GM06990 (cell line): ENCODE measurements at regions not wholly inside any gene's neighbourhood (a gene's known extent, or its start where the extent isn't known, plus 50 kb on each side); places are given as distances from the start of the nearest gene placed in this dataset.

Experiments used
- DNase-seq: peaks from one replicate; pipeline ENCODE4 v3.0.0-alpha.2; 2011; ENCODE audit not compliant: insufficient read length; ENCODE audit errors: extremely low read depth
- H3K27me3 ChIP-seq: replicated peaks from 2 replicates; pipeline ENCODE4 v1.6.0; 2011; ENCODE audit warnings: low read length; ENCODE audit not compliant: control insufficient read depth, insufficient read depth
- H3K36me3 ChIP-seq: 2 replicates; pipeline ENCODE4 v1.5.1; 2011; ENCODE audit warnings: low read length; ENCODE audit not compliant: control insufficient read depth, insufficient read depth
- H3K4me3 ChIP-seq: replicated peaks from 2 replicates; pipeline ENCODE4 v1.5.1; 2011; ENCODE audit warnings: low read depth, mild to moderate bottlenecking, control low read depth, low read length
- CTCF ChIP-seq: IDR thresholded peaks from 2 replicates; pipeline ENCODE4 v1.5.1; 2011; ENCODE audit warnings: low read length, control low read depth, mild to moderate bottlenecking, inconsistent platforms; ENCODE audit not compliant: insufficient read depth, poor library complexity, severe bottlenecking

DNA sequence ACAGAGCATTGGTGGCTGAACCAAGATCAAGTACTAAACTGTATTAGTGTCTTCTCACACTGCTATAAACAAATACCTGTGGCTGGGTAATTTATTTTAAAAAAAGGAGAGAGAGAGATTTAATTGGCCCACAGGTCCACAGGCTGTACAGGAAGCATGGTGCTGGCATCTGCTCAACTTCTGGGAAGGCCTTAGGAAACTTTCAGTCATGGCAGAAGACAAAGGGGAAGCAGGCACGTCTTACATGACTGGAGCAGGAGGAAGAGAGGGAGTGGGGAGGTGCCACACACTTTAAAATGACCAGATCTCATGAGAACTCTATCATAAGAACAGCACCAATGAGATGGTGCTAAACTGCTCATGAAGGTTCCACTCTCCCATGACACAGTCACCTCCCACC, 95.2 kb upstream of the JCAD start:
- Histone ChIP-seq H3K27me3 (no peaks in the 10 kb centered on the region), H3K4me3 (no peak overlapping the region), H3K36me3 (no peaks in the 10 kb centered on the region)
- TF ChIP-seq CTCF, result no peak
- DNase-seq, result no peak

GRCh38 chr10:30154126-30154525, 94.7 kb upstream of the JCAD start:
- TF ChIP-seq CTCF, result no peak
- Histone ChIP-seq H3K4me3 (no peak overlapping the region), H3K27me3 (no peaks in the 10 kb centered on the region), H3K36me3 (no peaks in the 10 kb centered on the region)
- DNase-seq, result no peak

- Histone ChIP-seq H3K4me3 (no peak overlapping the region), H3K36me3 (no peaks in the 10 kb centered on the region), H3K27me3 (no peaks in the 10 kb centered on the region)
- no peak for TF ChIP-seq CTCF
- peak; percentile 13 for DNase-seq
Measured at GRCh38 chr10:30151581-30152389, 92.4 kb upstream of the JCAD start.

DNA sequence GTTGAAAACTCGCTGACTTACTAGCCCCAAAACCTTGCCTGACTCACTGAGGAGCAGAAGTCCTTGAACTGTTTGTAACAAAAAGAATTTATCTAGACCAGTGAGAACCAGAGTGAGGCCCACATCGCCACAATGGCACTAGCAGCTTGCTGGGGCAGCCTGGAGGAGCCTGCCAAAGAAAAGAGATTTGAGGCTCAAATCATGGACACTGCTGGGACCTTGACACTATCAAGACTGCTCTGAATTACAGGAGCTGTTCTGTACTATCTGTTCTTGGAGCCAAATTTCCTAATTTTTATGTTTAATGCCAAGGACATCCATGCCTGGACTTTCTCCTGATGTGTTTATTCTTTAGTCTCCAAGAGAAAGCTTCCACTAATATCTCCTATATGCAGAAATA, 82.0 kb upstream of the JCAD start:
- no peak for TF ChIP-seq CTCF
- no peak for DNase-seq
- H3K36me3 ChIP-seq, result no peaks in the 10 kb centered on the region
- H3K4me3 ChIP-seq, result no peak overlapping the region
- no peaks in the 10 kb centered on the region; the same call in 1 of the 2 replicates for H3K27me3 ChIP-seq

GRCh38 chr10:30134171-30134945, 75.0 kb upstream of the JCAD start:
- no peak for DNase-seq
- Histone ChIP-seq H3K36me3 (no peaks in the 10 kb centered on the region), H3K4me3 (no peak overlapping the region), H3K27me3 (no peaks in the 10 kb centered on the region; the same call in none of the 2 replicates)
- no peak for TF ChIP-seq CTCF
